Neural crest cell (in vitro differentiated cells): ENCODE measurements at regions not wholly inside any gene's neighbourhood (a gene's known extent, or its start where the extent isn't known, plus 50 kb on each side); places are given as distances from the start of the nearest gene placed in this dataset.

ENCODE experiments used
- DNase-seq: peaks from one replicate; pipeline ENCODE4 v3.0.0; 2021; ENCODE audit warnings: low read depth, mixed read lengths, low spot score
- H3K27ac Mint-ChIP-seq: one replicate; pipeline ENCODE4 v1.8.0; 2021; ENCODE audit warnings: mild to moderate bottlenecking, mixed read lengths; ENCODE audit not compliant: unreplicated experiment
- H3K27me3 Mint-ChIP-seq: 2 replicates; pipeline ENCODE4 v1.8.0; 2021; ENCODE audit warnings: low read depth, mild to moderate bottlenecking, mixed read lengths
- H3K36me3 Mint-ChIP-seq: 2 replicates; pipeline ENCODE4 v1.8.0; 2021; ENCODE audit warnings: low read depth, mild to moderate bottlenecking, mixed read lengths
- H3K4me1 Mint-ChIP-seq: 2 replicates; pipeline ENCODE4 v1.8.0; 2021; ENCODE audit warnings: mixed read lengths
- H3K4me3 Mint-ChIP-seq: one replicate; pipeline ENCODE4 v1.8.0; 2021; ENCODE audit warnings: mild to moderate bottlenecking, mixed read lengths
- H3K9me3 Mint-ChIP-seq: 2 replicates; pipeline ENCODE4 v1.8.0; 2021; ENCODE audit warnings: mixed read lengths
- CTCF ChIP-seq: fragments of 200-600 bp; sonication (generic); conservative IDR thresholded peaks from 2 replicates; pipeline ENCODE4 v1.5.0; 2021; ENCODE audit warnings: antibody characterized with exemption, mild to moderate bottlenecking

GRCh38 chr7:19305698-19306097, 160.5 kb upstream of the FERD3L start:
- TF ChIP-seq CTCF: no peak
- H3K36me3 Mint-ChIP-seq: no peaks in the 10 kb centered on the region
- DNase-seq: no peak
- peaks cover 4% of the 10 kb centered on the region for H3K4me1 Mint-ChIP-seq
- H3K9me3 Mint-ChIP-seq: no peaks in the 10 kb centered on the region
- no peaks in the 10 kb centered on the region for H3K27me3 Mint-ChIP-seq
- H3K4me3 Mint-ChIP-seq: no peak overlapping the region
- no peak overlapping the region for H3K27ac Mint-ChIP-seq

GRCh38 chr7:19304086-19304485, 158.9 kb upstream of the FERD3L start:
- H3K4me1 Mint-ChIP-seq: peaks cover 4% of the 10 kb centered on the region
- no peak overlapping the region for H3K4me3 Mint-ChIP-seq
- TF ChIP-seq CTCF: no peak
- H3K27ac Mint-ChIP-seq: no peak overlapping the region
- no peaks in the 10 kb centered on the region for H3K27me3 Mint-ChIP-seq
- no peaks in the 10 kb centered on the region for H3K9me3 Mint-ChIP-seq
- H3K36me3 Mint-ChIP-seq: no peaks in the 10 kb centered on the region
- no peak for DNase-seq

- Mint-ChIP-seq H3K9me3 (no peaks in the 10 kb centered on the region), H3K27me3 (no peaks in the 10 kb centered on the region), H3K4me1 (peaks cover 4% of the 10 kb centered on the region), H3K36me3 (no peaks in the 10 kb centered on the region), H3K27ac (no peak overlapping the region), H3K4me3 (no peak overlapping the region)
- TF ChIP-seq CTCF: no peak
- DNase-seq: no peak
Observed at GRCh38 chr7:19302731-19303130, 157.5 kb upstream of the FERD3L start.

- Mint-ChIP-seq H3K4me3 (no peak overlapping the region), H3K4me1 (peaks cover 12% of the 10 kb centered on the region), H3K27ac (no peak overlapping the region), H3K27me3 (no peaks in the 10 kb centered on the region), H3K9me3 (no peaks in the 10 kb centered on the region), H3K36me3 (no peaks in the 10 kb centered on the region)
- TF ChIP-seq CTCF: no peak
- DNase-seq: no peak
Observed at GRCh38 chr7:19296617-19297016, 151.4 kb upstream of the FERD3L start.

GRCh38 chr7:19295376-19295775, 150.2 kb upstream of the FERD3L start:
- Mint-ChIP-seq H3K4me1 (peaks cover 15% of the 10 kb centered on the region), H3K27ac (no peak overlapping the region), H3K9me3 (no peaks in the 10 kb centered on the region), H3K4me3 (no peak overlapping the region), H3K27me3 (no peaks in the 10 kb centered on the region), H3K36me3 (no peaks in the 10 kb centered on the region)
- TF ChIP-seq CTCF: no peak
- no peak for DNase-seq

- no peak for TF ChIP-seq CTCF
- Mint-ChIP-seq H3K4me3 (no peak overlapping the region), H3K36me3 (no peaks in the 10 kb centered on the region), H3K27me3 (no peaks in the 10 kb centered on the region), H3K4me1 (peaks cover 19% of the 10 kb centered on the region), H3K27ac (no peak overlapping the region), H3K9me3 (no peaks in the 10 kb centered on the region)
- DNase-seq: no peak
Observed at GRCh38 chr7:19294619-19295018, 149.4 kb upstream of the FERD3L start.
